ENCODE measurements at regions not wholly inside any gene's neighbourhood (a gene's known extent, or its start where the extent isn't known, plus 50 kb on each side); places are given as distances from the start of the nearest gene placed in this dataset.

DNA sequence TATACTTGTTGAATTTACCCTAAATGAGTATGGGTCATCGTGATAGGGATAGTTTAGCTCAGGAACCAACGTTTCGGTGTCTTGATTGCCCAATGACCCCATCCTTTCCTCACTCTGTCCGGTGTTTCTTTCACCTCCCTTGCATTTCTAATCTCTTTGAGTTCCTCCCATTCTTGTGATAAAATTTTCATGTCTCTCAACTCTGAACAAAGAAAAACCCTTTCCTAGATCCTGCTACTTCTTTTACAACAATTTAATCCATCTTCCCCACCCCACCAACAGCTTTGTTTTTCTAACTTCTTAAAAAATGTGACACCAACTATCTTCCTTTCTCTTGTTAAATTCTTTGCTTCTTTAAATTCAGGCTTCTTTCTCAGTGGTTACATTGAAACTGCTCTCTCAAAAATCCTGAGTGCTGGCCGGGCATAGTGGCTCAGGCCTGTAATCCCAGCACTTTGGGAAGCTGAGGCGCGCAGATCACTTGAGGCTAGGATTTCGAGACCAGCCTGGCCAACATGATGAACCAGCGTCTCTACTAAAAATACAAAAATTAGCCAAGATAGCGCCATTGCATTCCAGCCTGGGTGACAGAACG, 130.3 kb upstream of the MINDY3 start:
- TF ChIP-seq, protein P1, sequence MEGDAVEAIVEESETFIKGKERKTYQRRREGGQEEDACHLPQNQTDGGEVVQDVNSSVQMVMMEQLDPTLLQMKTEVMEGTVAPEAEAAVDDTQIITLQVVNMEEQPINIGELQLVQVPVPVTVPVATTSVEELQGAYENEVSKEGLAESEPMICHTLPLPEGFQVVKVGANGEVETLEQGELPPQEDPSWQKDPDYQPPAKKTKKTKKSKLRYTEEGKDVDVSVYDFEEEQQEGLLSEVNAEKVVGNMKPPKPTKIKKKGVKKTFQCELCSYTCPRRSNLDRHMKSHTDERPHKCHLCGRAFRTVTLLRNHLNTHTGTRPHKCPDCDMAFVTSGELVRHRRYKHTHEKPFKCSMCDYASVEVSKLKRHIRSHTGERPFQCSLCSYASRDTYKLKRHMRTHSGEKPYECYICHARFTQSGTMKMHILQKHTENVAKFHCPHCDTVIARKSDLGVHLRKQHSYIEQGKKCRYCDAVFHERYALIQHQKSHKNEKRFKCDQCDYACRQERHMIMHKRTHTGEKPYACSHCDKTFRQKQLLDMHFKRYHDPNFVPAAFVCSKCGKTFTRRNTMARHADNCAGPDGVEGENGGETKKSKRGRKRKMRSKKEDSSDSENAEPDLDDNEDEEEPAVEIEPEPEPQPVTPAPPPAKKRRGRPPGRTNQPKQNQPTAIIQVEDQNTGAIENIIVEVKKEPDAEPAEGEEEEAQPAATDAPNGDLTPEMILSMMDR (IDR thresholded peaks at IDR 0.05; ENCODE audit: low read depth, low read length), result no peak
- DNase-seq (ENCODE audit: low read depth in 2 of 2), result no peak

DNA sequence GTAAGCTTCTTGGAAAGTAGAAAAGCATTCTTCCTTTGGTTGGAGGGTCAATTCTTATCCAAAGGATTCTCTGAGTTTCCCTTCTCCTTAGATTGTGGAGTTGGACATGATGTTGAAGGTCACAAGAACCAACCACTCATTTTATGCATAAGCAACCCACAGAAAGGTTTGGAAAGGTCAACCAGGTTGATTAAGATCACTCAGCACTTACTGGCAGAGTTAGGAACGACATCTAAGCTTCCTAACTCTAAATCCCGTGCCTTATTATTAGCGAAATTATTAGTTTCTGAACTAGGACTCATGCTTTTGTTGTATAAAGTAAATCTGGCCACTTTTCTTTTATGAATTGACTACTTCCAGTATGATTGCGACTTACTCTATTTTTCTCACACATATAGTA, 137.0 kb upstream of the MINDY3 start:
- DNase-seq (ENCODE audit: low read depth in 2 of 2), result no peak
- no peak overlapping the region for H3K4me3 ChIP-seq (replicated peaks in 1 of 2; ENCODE audit: low read depth in 2 of 2, low read length in 2 of 2)
- TF ChIP-seq, protein P1 (IDR thresholded peaks at IDR 0.05; ENCODE audit: low read depth, low read length), result no peak

More for the DNA sequence above, 130.3 kb upstream of the MINDY3 start:
- no peak overlapping the region for H3K4me3 ChIP-seq (replicated peaks in 1 of 2; ENCODE audit: low read depth in 2 of 2, low read length in 2 of 2)

- TF ChIP-seq, protein P1 (IDR thresholded peaks at IDR 0.05; ENCODE audit: low read depth, low read length), result no peak
- no peak for DNase-seq (ENCODE audit: low read depth in 2 of 2)
These were observed 141.3 kb upstream of the MINDY3 start for GRCh38 chr10:16001581-16001980.

DNA sequence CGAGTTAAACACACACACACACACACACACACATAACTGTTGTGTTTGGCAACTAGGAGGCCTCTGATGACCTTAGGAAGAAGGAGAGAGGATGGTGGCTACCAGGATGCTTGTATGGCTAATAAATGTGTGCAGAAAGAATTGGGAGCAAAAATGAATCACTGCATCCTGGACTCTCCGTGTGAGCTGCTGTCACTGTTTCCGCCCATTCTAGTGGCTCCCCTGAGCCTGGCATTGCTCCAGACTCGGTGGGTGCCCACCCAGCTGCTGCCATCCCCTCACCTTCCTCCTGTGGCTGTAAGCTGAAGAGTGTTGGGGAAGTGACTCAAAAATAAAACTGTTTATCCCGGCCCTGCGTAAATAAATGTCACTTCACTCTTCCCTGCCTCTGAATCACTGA, 149.5 kb upstream of the MINDY3 start:
- TF ChIP-seq, protein P1 (IDR thresholded peaks at IDR 0.05; ENCODE audit: low read depth, low read length), result no peak
- no peak overlapping the region for H3K4me3 ChIP-seq (replicated peaks in 1 of 2; ENCODE audit: low read depth in 2 of 2, low read length in 2 of 2)
- no peak for DNase-seq (ENCODE audit: low read depth in 2 of 2)

More at GRCh38 chr10:16001581-16001980, 141.3 kb upstream of the MINDY3 start:
- H3K4me3 ChIP-seq (replicated peaks in 1 of 2; ENCODE audit: low read depth in 2 of 2, low read length in 2 of 2), result no peak overlapping the region

- no peak for DNase-seq (ENCODE audit: low read depth in 2 of 2)
- TF ChIP-seq, protein P1 (IDR thresholded peaks at IDR 0.05; ENCODE audit: low read depth, low read length), result no peak
These were observed 151.2 kb upstream of the MINDY3 start for GRCh38 chr10:16011548-16011947.

DNA sequence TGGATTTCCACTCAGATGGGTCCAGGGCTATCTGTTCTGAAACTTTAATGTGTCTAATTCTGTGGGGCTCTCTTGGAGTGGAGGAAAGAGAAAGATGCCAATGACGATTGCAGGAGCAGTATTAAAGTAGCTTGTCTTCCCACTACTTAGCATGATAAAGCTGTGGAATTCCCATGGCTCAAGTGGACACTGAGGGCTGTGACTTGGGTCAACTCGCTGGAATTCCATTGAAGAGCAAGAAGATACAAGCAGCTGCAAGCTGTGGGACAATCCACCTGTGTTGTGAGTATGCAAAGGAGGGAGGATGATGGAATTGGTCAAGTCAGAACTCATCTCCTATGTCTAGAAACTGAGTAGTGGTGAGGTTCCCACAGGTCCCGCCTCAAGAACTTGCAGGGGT, 154.2 kb upstream of the MINDY3 start:
- H3K4me3 ChIP-seq (replicated peaks in 1 of 2; ENCODE audit: low read depth in 2 of 2, low read length in 2 of 2), result no peak overlapping the region
- no peak for DNase-seq (ENCODE audit: low read depth in 2 of 2)

More at GRCh38 chr10:16011548-16011947, 151.2 kb upstream of the MINDY3 start:
- no peak overlapping the region for H3K4me3 ChIP-seq (replicated peaks in 1 of 2; ENCODE audit: low read depth in 2 of 2, low read length in 2 of 2)

More for the DNA sequence above, 154.2 kb upstream of the MINDY3 start:
- TF ChIP-seq, protein P1 (IDR thresholded peaks at IDR 0.05; ENCODE audit: low read depth, low read length), result no peak
